GM18499 (cell line): ENCODE measurements at regions not wholly inside any gene's neighbourhood (a gene's known extent, or its start where the extent isn't known, plus 50 kb on each side); places are given as distances from the start of the nearest gene placed in this dataset.
"Not testable (repeated sequence)": the region's sequence is repeated elsewhere in the genome, so short reads cannot be mapped to it uniquely, and the experiment has no call there.

ENCODE experiments used
- ATAC-seq: cut with Tn5 transposase; IDR thresholded peaks from one replicate; pipeline ENCODE4 v1.9.1; 2021; ENCODE audit warnings: moderate number of reproducible peaks; ENCODE audit not compliant: insufficient read depth, unreplicated experiment

DNA sequence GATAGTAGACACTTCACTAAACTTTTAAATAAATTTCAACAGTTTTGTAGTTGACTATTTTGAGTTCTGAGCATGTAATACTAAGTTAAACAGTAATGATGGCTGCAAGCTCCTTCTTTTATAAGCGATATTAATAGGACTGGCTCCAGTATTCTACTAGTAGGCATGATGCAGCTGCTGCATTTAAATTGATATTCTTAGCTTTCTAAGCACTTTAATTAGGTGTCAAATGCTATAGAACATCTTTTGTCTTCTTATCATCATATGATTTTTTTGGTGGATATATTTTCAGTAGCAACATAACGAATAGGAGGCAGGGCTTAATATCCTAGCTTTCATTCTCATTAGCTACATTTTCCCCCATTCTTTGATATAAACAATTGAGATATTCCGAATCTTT is 141.1 kb downstream of the FBXO4 start:
- ATAC-seq, result no peak

DNA sequence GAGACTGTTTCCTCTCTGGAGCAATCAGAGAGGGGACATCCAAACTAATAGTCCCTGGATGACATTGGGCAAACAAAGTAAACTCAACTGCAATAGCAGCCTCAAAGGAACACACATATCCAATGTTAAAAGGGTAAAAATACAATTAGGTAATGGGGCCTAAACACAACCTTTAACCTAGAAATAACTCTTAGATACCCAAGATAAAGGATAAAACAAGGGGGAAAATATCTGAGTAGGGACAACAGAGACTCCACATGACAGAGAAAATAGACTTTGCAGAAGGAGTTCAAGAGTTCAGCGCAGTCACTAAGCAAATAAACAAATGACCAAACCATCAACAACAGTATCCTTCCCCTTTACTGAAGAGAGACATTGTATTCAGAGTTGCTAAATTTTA is 149.3 kb downstream of the FBXO4 start:
- no peak for ATAC-seq

DNA sequence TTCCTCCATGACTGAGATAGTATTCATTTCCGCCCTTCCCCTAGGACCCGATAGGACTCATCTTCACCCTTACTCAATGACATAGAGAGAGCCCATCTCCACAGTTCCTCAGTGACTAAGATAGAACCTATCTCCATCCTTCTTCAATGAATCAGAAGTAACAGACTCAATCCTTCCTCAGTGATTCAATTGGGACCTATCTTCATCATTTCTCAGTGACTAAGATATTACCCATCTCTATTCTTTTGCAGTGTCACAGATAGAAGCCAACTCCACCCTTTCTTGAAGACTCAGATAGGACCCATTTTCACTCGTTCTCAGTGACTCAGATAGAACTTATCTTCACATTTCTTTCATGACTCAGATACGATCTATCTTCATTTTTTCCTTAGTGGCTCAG is 164.6 kb downstream of the FBXO4 start:
- ATAC-seq, result no peak

DNA sequence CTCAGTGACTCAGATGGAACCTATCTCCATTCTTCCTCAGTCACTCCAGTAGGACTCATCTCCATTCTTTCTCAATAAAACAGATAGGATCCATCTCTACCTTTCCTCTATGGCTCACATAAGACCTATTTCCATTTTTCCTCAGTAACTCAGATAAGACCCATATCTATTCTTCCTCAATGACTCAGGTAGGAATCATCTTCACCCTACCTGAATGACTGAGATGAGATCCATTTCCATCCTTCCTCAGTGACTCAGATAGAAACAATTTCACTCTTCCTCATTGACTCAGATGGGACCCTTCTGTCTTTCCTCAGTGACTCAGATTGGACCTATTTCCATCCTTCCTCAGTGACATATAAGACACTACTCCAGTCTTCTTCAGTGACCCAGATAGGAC is 165.1 kb downstream of the FBXO4 start:
- ATAC-seq, result no peak

DNA sequence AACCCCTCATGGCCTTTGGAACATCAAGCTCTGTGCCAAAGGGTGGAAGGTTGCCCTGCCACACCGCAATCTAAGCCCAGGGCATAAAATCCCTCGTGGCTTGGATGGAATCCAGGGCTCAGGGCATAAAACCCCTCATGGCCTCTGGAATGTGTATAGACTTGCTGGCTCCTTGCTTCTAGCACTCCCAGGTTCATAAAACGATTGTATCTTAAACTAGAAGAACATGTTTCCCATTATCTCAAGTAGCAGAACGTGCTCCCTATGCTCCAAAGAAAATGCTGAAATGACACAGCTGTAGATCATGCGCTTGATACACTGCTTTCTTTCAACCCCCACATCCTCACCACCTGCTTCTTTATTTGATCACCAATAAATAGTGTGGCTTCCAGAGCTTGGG is 174.8 kb downstream of the FBXO4 start:
- not testable (repeated sequence) for ATAC-seq

DNA sequence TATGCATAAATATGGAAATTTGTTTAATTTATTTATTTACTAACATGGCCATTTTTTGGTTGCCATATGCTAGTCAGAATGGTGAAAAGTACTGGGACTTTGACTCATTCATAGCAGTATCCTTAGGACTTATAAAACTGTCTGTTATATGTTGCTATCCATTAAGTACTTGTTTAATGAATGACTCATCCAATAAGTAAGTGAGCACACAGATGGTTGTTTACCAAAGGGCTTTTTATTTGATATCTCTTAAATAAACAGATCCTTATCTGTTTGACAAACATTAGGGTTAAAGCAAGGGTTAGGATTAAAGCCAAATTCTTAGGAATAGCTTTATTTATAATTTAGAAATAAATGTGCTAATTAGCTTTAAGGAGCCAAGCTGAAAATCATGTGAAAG is 183.4 kb downstream of the FBXO4 start:
- no peak for ATAC-seq

DNA sequence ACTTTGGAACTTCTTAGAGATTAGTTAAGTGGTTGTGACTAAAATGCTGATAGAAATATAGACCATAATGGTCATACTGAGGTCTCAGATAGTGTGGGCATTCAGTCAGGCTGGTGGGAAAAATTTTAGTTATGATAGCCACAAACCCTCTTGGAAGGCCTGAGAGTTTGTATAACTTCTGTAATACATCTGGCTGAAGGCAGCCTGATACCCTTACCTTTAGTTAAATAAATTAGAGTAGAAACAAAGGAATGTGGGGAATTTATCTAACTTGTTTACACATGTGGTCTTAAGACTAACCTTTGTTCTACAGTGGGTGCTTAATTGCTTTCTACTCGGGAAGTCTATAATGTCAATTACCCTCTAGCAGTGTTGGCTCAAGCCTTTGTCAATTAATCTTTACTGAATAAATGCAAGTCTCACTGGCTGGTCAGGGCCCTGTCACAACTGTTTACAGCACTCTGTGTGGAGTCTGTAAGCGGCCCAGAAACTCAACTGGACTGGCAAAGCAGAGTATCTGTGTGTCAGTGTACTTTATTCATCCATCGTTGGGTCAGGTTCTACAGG is 184.0 kb downstream of the FBXO4 start:
- ATAC-seq, result no peak

DNA sequence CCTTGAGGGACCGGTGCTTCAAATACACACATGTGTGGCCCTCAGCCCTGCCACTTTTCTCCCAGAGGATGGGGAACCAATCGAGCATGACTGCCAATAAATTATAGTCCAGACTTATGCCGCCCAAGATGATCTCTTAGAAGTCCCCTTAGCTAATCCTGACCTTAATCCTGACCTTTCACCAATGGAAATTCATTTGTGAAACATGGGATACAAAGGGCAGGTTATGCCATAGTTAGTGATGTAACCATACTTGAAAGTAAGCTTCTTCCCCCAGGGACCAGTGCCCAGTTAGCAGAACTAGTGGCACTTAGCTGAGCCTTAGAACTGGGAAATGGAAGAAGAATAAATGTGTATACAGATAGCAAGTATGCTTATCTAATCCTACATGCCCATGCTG is 190.6 kb downstream of the FBXO4 start:
- ATAC-seq, result not testable (repeated sequence)

DNA sequence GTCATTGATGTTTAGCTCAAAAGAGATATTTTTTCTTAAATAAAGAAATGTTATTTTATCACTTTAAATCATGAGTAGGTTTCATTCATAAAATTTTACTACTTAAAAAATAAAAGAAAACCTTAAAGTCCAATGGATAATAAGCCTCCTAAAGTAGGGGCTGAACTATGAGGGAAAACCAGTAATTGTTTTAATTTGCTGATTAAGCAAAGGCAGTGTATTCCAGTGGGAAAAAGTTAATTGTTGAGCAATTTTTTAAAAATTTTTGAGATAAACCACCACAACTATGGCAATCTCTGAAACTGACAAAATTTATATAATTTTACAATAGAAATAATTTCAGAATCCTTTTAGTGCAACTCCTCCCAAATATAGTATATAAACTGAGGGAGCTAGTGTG is 195.0 kb downstream of the FBXO4 start:
- ATAC-seq, result no peak

DNA sequence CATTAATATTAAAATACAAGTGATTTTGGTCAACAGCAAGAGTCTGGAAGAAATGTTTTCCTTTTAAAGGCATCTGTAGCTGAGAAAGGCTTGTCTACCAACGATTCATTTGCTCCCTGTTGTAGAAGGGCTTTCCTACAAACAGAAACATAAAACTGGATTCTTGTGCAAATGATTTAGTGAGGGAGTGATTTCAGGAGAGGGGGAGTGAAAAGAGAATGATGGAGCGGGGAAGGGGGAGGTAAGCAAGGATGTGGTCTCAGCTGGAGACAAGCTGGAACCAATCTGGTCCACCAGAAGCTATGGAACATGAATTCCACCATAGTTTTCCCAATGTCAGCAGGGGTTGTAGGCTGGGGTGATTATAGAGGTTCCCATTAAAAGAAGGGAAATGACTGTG is 196.3 kb downstream of the FBXO4 start:
- ATAC-seq, result no peak

DNA sequence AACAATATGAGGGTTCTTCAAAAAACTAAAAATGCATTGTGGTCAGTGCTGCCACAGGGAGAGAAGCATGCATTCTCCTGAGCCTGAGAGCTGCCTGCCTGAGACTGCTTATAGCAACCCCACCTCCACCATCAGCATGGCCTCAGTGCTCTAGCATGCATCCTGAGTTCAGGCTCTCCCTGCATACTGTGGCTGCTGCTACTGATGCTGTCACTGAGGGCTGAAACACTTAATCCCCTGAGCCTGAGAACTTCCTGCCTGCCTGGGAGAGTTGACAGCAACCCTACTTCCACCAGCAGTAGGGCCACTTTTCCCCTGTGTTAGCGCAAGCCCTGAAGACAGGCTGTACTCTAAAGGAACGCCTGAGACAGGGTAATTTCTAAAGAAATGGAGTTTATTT is 206.0 kb downstream of the FBXO4 start:
- no peak for ATAC-seq

DNA sequence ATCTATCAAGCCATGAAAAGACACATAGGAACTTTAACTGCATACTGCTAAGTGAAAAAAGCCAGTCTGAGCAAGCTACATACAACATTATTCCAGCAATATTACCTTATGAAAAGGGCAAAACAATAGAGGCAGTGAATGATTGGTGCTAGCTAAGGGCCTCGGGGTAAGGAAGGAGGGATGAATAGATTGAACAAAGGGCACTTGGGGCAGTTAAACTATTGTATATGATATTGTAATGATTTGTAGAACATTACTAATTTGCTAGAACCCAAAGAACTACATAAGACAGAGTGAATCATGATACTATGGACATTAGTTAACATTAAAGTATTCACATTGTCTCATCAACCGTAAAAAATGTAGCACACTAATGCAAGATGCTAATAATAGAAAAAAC is 218.3 kb downstream of the FBXO4 start:
- ATAC-seq, result no peak

DNA sequence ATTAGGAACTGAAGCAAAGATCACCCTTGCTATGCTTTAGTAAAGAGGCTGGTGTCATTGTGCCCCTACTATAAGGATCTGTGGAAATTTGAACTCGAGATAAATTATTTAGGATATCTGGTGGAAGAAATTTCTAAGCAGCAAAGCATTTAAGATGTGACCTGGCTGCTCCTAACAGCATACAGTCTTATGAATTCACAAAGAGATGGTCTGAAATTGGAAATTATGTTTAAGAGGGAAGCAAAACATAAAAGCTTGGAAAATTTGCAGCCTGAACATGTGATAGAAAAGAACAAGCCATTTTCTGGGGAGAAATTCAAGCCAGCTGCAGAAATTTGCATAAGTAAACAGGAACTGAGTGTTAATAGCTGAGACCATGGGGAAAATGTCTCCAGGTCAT is 223.7 kb downstream of the FBXO4 start:
- ATAC-seq, result no peak

DNA sequence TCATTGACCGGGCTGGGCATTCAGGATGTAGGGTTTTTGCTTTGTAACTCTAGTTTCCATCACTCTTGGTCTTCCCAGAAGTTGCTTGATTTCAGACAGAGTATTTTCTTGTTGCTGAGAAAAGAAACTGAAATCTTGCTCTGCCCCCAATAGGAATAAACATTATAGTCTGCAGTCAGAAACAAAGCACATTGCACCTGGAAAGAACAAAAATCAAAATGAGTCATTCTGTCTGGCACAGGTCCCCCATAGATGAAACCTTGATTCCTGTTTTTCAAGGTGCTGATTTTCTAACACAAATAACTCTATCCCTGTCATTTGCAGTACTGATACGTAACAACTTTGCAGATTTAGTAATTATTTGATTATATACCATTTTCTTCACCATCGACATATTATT is 232.1 kb downstream of the FBXO4 start:
- ATAC-seq, result no peak

DNA sequence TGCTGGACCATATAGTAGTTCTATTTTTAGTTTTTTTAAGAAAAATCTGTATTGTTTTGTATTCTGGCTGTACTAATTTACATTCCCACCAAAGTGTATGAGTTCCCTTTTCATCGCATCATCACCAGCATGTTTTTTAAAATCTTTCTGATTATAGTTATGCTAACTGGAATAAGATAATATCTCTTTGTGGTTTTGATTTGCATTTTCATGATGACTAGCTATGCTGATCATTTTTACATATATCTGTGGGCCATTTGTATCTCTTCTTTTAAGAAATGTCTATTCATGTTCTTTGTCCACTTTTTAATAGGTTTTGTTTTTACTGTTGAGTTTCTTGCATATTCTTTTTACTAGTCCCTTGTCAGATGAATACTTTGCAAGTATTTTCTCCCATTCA is 238.0 kb downstream of the FBXO4 start:
- no peak for ATAC-seq

DNA sequence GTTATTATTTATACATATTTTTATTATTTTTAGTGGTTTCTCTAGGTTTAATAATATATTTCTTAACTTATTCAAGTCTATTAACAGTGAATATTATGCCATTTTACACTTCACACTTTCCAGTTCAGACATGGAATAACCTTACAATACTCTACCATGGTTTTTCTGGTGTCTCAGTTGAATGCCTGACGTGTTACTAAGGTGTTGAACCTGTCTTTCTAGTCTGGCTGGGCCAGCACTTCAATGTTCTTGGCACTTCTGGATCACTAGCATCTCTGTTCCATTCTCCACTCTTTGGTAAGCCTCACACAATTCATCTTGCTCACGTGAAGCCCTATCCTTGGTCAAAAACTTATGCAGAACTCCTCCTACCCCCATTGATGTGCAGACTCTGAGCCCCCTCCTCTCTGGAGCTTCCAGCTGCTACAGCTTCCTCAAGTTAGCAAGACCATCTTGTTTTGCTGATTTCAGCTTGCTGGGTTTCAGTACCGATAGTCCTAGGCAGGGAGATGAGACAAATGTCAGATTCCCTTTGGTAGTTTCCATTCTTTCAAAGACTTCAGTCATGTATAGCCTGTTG is 243.1 kb downstream of the FBXO4 start:
- ATAC-seq, result no peak

DNA sequence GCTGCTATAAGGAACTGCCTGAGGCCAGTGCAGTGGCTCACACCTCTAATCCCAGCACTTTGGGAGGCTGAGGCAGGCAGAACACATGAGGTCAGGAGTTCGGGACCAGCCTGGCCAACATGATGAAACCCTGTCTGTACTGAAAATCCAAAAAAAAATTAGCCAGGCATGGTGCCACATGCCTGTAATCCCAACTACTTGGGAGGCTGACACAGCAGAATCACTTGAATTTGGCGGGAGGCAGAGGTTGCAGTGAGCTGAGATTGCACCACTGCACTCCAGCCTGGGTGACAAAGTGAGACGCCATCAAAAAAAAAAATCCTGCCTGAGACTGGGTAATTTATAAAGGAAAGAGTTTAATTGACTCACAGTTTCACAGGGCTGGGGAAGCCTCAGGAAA is 247.1 kb upstream of the GHR start:
- ATAC-seq, result not testable (repeated sequence)

DNA sequence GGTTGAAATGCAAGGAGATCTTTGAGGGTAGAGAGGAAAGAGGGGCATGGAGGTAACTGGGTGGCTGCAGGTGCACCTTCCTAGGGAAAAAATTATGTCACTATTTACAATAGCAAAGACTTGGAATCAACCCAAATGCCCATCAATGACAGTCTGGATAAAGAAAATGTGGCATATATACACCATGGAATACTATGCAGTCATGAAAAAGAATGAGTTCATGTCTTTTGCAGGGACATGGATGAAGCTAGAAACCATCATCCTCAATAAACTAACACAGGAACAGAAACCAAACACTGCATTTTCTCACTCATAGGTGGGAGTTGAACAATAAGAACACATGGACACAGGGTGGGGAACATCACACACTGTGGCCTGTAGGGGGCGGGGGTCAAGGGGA is 243.4 kb upstream of the GHR start:
- ATAC-seq, result not testable (repeated sequence)

DNA sequence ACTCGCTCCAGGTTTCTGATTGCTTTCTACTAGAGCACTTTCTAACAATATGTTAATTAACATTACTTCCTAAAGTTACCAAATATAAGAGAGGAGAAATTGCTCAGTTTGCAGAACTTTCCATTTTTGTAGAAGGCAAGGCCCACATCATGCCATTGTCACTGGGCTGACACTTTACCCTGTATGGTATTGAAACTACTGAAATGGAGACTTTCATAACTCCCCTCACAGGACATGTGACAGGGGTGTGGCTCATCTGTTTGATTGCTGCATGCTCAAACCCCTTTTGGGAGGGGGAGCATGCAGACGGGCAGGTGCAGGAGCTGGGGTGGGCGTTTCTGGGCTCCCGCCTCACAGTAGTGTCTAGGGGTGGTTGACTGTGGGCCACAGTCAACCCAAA is 206.3 kb upstream of the GHR start:
- ATAC-seq, result no peak

DNA sequence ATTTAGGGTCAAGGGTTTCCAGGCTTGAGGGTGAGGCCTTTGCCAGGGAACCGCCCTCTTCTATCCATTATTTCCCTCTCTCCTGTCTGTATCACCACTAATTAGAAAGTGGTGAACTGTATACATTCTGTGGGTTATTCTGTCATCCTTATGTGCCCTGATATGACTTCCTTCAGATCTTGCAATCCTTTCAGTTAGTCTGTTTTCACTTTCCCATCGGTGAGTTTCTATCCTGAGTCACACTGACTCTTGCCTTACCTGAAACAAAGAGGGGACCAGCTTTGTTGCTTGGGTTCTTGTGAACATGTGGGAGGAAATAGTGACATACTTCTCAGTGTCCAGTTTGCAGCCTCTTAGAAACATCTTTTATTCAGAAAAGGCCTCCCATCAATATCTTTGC is 205.4 kb upstream of the GHR start:
- no peak for ATAC-seq

DNA sequence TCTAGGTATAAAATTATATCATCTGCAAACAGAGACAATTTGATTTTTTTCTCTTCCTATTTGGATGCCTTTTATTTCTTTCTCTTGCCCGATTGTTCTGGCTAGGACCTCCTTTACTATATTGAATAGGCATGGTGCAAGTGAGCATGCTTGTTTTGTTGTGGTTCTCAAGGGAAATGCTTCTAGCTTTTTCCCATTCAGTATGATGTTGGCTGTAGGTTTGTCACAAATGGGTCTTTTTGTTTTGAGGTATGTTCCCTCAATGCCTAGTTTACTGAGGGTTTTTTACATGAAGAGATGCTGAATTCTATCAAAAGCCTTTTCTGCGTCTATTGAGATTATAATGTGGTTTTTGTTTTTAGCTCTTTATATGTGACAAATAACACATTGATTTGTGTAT is 198.2 kb upstream of the GHR start:
- ATAC-seq, result no peak

DNA sequence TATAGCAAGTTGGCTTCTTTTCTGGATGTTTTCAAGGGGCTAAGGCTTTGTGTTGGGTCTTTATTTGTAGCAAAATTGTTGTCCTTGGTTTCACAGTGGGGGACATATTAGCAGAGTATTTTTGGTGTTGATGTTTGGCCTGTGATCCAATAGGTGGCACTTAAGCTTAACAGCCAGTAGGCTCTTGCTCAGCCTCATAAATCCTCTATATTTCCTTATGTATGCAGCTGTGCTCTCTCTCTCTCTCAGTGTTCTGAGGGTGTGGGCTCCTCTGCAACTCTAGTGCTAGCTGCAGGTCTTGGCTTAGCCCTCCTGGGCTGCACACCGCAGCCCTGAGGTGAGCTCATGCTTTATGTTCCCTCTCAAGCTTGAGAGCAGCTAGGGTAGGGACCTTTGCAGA is 195.0 kb upstream of the GHR start:
- no peak for ATAC-seq

DNA sequence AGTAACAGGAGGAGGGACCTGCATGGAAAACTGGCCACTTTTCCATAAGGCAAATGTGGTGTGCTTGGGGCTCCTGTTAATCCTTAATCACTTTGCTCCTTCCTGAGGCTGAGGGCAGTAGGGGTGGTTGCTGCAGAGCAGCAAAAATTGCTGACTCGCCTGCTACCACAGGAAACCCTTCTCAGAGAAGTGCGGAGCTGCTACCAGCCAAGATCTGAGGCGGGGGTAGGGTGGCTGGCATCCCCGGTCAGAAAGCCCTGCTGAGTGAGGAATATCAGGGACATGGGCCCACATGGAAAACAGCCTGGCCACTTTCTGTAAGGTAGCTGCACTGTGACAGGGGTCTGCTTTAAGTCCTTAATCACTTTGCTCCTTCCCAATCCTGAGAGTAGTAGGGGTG is 192.4 kb upstream of the GHR start:
- no peak for ATAC-seq
